Esophagus muscularis mucosa (tissue), 4 donors: ENCODE measurements at regions not wholly inside any gene's neighbourhood (a gene's known extent, or its start where the extent isn't known, plus 50 kb on each side); places are given as distances from the start of the nearest gene placed in this dataset.

Experiments
- EP300 ChIP-seq: sonication (generic); formaldehyde crosslinking; IDR thresholded peaks from one replicate; pipeline ENCODE4 v1.6.1; 2017; ENCODE audit warnings: antibody characterized with exemption
- POLR2A ChIP-seq: fragments of 450-650 bp; IDR thresholded peaks from one replicate; pipeline ENCODE4 v1.6.1; 2017; ENCODE audit warnings: antibody characterized with exemption, moderate library complexity, mild to moderate bottlenecking, low read depth
- TF ChIP-seq, protein P1 (sequence below), 3 experiments: fragments of 200-600 bp in 2 of 3; fragments of 450-650 bp in 1 of 3; sonication (generic) in 2 of 3; IDR thresholded peaks; one replicate each; pipeline ENCODE4 v1.5.1; 2017 to 2019; ENCODE audit warnings: antibody characterized with exemption in 3 of 3, mild to moderate bottlenecking in 2 of 3, moderate library complexity in 1 of 3

DNA sequence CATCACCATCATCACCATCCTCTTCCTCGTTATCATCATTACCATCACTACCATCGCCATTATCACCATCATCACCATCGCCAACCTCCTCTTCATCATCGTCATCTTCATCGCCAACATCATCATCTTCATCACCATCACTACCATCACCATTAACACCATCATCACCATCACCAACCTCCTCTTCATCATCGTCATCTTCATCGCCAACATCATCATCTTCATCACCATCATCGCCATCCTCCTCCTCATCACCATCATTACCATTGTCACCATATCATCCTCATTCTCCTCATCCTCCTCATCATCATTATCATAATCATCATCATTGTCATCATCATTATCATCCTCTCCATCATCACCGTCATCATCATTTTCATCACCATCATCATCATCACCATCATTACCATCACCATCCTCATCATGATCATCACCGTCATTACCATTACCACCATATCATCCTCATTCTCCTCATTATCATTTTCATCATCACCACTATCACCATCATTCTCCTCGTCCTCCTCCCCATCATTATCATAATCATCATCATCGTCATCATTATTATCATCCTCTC is 1498.7 kb downstream of the TBC1D22A start:
- TF ChIP-seq, protein P1, sequence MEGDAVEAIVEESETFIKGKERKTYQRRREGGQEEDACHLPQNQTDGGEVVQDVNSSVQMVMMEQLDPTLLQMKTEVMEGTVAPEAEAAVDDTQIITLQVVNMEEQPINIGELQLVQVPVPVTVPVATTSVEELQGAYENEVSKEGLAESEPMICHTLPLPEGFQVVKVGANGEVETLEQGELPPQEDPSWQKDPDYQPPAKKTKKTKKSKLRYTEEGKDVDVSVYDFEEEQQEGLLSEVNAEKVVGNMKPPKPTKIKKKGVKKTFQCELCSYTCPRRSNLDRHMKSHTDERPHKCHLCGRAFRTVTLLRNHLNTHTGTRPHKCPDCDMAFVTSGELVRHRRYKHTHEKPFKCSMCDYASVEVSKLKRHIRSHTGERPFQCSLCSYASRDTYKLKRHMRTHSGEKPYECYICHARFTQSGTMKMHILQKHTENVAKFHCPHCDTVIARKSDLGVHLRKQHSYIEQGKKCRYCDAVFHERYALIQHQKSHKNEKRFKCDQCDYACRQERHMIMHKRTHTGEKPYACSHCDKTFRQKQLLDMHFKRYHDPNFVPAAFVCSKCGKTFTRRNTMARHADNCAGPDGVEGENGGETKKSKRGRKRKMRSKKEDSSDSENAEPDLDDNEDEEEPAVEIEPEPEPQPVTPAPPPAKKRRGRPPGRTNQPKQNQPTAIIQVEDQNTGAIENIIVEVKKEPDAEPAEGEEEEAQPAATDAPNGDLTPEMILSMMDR (IDR thresholded peaks at IDR 0.05): no peak
- TF ChIP-seq POLR2A: no peak
- no peak for TF ChIP-seq EP300
